Stimulated activated naive CD8-positive, alpha-beta T cell treated with anti-CD3 and anti-CD28 coated beads, Interleukin-15, Interleukin-2, amounts not matched to agents 100 ng/mL and 50 ng/mL, for 24 hours (primary cell): ENCODE measurements at regions not wholly inside any gene's neighbourhood (a gene's known extent, or its start where the extent isn't known, plus 50 kb on each side); places are given as distances from the start of the nearest gene placed in this dataset.

Experiments used
- H3K27ac Mint-ChIP-seq: one replicate; pipeline ENCODE4 v1.8.0; 2021; ENCODE audit warnings: mild to moderate bottlenecking, mixed read lengths
- H3K27me3 Mint-ChIP-seq: one replicate; pipeline ENCODE4 v1.8.0; 2021; ENCODE audit warnings: mixed read lengths
- H3K36me3 Mint-ChIP-seq: one replicate; pipeline ENCODE4 v1.8.0; 2021; ENCODE audit warnings: low read depth, mixed read lengths
- H3K4me1 Mint-ChIP-seq: one replicate; pipeline ENCODE4 v1.8.0; 2021; ENCODE audit warnings: low read depth, mixed read lengths
- H3K4me3 Mint-ChIP-seq: one replicate; pipeline ENCODE4 v1.8.0; 2021; ENCODE audit warnings: mild to moderate bottlenecking, mixed read lengths
- H3K9me3 Mint-ChIP-seq: one replicate; pipeline ENCODE4 v1.8.0; 2021; ENCODE audit warnings: mixed read lengths

DNA sequence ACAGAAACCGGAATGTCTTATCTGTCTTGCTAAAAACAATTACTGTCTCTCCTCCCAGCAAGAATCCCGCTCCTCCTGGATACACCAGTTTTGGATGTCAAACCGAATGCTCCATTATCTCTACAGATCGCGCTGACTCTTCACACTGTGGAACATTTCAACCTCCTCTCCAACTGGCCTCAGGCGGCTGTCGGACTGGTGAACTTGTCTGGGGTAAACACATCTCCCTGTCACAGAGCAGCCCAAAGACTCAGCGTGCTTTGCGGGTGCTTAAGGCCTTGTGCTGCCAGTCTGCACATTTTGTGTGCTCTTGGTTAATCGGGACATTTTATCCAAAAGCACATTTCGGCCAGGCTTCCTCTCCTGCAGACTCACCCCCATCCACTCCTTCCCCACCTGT lies 173.1 kb downstream of the ICOS start:
- H3K4me3 Mint-ChIP-seq, result peak overlapping the region; percentile 81
- peaks cover 8% of the 10 kb centered on the region for H3K27me3 Mint-ChIP-seq
- H3K36me3 Mint-ChIP-seq, result no peaks in the 10 kb centered on the region
- H3K9me3 Mint-ChIP-seq, result no peaks in the 10 kb centered on the region
- peaks cover 89% of the 10 kb centered on the region for H3K4me1 Mint-ChIP-seq
- peak overlapping the region; percentile 99 for H3K27ac Mint-ChIP-seq

DNA sequence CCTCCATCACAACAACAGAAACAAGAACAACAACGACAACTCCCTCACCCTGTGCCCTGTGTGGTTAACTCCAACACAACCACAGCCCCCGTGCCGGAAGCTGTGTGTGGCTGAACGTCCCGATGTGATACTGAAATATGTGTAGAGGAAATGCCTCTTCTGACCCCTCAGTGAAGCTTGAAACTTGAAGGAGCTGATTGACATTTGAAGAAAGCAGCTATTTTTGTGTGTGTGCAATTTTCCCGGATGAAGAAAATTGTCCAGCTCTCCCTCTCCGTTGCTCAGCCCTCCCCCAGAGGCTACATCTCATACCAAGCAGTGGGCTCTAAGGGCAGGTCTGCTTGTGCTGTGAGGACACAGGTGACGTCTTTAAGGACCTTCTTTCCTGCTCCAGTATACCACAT lies 173.8 kb downstream of the ICOS start:
- H3K27ac Mint-ChIP-seq, result peak overlapping the region; percentile 99
- peaks cover 86% of the 10 kb centered on the region for H3K4me1 Mint-ChIP-seq
- H3K36me3 Mint-ChIP-seq, result no peaks in the 10 kb centered on the region
- peaks cover 8% of the 10 kb centered on the region for H3K27me3 Mint-ChIP-seq
- H3K4me3 Mint-ChIP-seq, result peak overlapping the region; percentile 81
- no peaks in the 10 kb centered on the region for H3K9me3 Mint-ChIP-seq

DNA sequence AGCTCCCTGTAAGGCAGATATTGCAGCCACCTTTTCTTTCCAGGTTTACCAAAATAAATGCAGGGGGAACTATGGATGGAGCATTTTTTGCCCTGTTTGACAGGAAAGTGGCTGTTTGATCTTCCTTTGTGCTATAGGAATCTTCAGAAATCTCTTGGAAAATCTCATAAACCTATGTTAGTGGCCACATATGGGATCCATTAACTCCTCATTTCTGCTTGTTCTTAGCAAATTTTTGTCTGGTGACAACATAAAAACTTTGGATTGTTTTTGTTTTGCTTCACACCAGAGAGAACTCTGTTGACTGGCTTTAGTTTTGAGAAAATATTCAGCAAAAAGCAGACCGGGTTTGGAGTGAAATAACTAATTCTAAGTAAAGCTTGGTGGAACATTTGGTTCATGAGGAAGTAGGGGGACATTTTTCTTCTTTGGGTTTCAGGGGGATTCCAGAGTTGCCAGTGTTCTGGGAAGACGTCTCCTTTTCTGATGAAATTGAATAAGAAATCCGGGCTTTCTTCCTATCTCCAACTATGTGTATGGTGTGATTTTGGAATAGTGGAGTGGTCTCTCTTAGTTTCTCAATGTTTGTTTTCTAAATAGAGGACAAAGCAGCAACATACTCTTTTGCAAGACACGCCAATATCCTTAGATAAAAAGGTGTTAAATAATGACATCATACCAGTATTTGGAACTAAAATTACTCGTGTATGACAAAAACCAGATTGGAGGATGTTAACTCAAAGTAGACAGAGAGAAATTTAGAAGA lies 174.4 kb downstream of the ICOS start:
- Mint-ChIP-seq H3K27ac (peak overlapping the region; percentile 99), H3K4me3 (peak overlapping the region; percentile 81), H3K27me3 (peaks cover 8% of the 10 kb centered on the region), H3K4me1 (peaks cover 80% of the 10 kb centered on the region), H3K9me3 (no peaks in the 10 kb centered on the region), H3K36me3 (no peaks in the 10 kb centered on the region)

DNA sequence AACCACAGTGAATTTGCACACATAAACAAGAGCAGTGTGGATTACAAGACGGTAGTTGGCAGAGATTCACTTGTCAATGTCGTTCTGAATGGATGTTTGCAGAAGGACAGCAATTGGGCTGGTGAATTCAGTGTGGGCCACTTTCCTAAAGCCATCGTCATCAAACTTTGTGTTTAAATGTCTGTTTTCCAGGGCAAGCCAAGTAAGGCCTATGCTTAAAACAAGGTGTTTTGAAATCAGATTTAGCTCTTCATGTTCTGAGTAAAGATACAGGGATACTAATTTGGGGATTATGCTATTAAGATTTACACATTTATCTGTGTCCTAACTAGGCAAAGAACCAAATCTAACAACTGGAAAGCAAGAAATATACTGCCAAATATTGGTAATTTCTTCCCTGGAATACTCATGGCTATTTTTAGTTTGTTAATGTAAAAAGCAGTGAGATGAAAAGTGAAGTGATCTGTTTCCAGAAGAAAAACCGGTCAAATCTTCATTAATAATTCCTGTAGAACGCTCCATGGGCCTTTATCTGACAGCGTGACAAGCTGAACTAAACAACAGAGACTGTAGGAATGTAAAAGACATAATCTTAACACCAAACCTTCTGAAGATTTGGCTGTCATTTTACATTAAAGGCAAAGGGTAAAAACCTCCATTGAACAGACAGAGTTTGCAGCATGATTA lies 175.7 kb downstream of the ICOS start:
- H3K9me3 Mint-ChIP-seq, result no peaks in the 10 kb centered on the region
- H3K4me3 Mint-ChIP-seq, result no peak overlapping the region
- peaks cover 8% of the 10 kb centered on the region for H3K27me3 Mint-ChIP-seq
- peaks cover 70% of the 10 kb centered on the region for H3K4me1 Mint-ChIP-seq
- no peak overlapping the region for H3K27ac Mint-ChIP-seq
- H3K36me3 Mint-ChIP-seq, result no peaks in the 10 kb centered on the region

DNA sequence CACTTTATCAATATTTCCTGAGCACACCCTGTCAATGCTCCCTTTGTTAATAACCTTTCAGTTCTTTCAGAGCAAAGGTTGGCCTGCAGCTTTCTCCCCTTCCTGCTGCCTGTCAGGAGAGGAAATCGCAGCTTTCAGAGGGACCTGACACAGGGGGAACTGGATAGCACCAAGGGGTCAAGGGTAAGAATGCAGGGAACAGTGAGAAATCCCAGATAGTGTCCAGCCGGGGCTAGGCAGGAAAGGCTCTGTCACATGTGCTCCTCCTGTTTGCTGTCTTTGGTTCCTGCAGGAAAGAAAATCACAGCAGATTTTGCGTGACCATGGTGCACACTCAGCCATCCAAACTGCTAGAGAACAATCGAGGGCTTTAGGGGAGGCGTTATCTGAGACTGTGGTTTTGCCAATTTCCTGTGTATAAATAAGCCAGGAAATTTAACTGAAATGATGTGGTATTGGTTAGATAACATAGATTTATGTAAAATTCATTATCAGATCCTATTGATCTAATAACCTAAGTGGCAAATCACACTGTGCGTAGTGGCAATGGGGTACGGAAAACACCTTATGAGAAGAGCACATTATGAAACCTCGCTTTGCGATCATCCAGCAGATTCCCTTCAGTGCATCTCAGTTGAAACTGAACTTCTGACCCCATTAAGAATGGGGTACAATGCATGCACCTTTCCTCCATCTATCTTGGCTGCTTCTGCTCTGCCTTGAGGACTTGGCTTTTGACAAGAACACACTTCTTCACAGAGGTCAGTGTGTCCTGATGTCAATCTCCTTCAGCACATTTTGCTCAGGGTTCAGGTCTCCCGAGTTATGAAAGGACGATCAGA lies 178.0 kb downstream of the ICOS start:
- Mint-ChIP-seq H3K36me3 (no peaks in the 10 kb centered on the region), H3K9me3 (no peaks in the 10 kb centered on the region), H3K27me3 (peaks cover 8% of the 10 kb centered on the region), H3K4me3 (no peak overlapping the region), H3K4me1 (peaks cover 48% of the 10 kb centered on the region), H3K27ac (no peak overlapping the region)

DNA sequence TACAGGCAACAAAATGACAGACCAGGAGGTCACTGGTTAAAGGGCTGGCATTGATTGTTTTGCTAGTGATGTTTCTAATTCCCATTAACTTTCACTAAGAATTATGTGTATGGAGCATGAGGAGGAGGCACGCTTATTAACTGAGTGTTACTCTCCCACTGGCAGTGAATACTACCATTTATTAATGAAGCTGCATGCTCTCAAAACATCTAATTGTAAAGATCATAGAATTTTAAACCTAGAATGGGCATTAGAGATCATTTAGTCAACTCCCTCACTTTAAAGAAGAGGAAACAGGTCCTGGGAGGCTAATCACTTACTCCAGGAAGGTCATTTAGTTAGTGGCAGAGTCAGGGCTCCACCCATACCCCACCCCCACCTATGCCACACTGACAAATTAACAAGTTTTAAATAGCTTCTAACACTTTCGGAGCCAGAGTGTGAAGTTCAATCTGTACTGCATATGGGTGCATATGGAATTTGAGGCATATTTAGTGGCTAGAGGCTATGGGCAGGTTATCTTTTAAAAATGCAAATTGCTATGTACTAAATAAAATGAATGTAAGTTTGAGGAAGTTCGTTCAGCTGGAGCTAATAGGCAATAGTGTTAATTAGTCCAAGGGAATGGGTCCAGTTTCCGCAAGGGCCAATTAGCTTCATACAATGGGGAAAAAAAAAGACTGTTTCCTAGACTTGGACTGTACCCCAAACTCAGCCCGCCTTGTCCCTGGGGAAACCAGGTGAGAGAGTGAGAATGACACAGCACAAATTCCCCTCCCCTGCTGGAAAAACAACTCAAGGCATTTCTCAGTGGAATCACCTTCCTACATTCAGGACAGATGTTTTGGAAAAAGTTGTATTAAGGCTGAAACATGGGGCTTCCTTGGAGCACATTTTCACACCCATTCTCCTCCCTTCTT lies 178.8 kb downstream of the ICOS start:
- H3K4me3 Mint-ChIP-seq, result no peak overlapping the region
- H3K9me3 Mint-ChIP-seq, result no peaks in the 10 kb centered on the region
- H3K4me1 Mint-ChIP-seq, result peaks cover 43% of the 10 kb centered on the region
- H3K27ac Mint-ChIP-seq, result no peak overlapping the region
- H3K36me3 Mint-ChIP-seq, result no peaks in the 10 kb centered on the region
- H3K27me3 Mint-ChIP-seq, result peaks cover 8% of the 10 kb centered on the region

DNA sequence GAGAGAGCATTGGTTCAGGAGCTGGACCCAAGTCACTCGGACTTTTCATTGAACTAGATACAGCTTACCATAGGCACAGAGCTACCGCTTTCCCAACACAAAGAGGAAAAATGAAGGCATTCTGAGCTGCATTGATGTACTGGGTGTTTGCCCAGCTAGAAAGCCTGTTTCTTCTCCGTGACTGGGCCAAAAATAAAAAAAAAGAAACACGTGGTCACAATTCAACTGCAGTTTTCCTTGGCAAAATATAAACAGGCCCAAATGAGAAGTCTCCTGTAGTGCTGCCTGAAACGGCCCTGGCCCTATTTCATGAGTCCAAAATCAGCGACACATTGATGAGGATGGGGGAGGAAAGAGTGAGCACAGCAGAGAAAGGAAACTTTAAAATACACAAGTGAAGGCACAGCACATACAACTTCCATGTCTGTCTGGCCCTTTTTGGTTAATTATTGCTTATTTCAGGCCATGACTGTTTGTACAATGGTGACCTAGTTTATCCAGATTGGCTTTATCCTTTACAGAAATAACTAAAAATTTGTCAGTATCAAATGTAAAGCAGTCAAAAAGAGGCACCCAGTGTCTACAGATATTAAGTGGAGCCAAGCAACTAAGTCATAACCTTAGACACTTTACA lies 179.7 kb downstream of the ICOS start:
- Mint-ChIP-seq H3K36me3 (no peaks in the 10 kb centered on the region), H3K4me3 (no peak overlapping the region), H3K27me3 (peaks cover 8% of the 10 kb centered on the region), H3K9me3 (no peaks in the 10 kb centered on the region), H3K4me1 (peaks cover 40% of the 10 kb centered on the region), H3K27ac (no peak overlapping the region)

DNA sequence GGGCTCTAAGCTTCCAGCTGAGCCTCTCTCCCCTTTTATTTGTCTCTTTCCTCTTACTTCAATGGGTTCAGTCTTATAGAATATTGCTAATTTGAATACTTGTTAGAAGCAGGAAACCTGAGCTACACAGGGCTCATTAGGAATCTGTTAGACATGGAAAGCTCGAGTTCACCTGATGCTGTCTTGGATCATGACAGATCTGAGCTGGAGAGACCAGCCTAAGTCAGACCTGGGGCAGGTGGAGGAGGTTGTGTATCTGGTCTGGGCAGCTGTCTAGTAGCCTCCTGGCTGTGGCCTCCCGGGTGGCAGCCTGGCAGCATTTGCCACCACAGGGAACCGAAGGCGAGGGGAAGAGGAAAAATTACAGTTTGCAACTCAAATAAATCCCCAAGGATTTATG lies 185.9 kb downstream of the ICOS start:
- Mint-ChIP-seq H3K4me1 (peaks cover 12% of the 10 kb centered on the region), H3K27ac (no peak overlapping the region), H3K36me3 (no peaks in the 10 kb centered on the region), H3K9me3 (no peaks in the 10 kb centered on the region), H3K27me3 (peaks cover 4% of the 10 kb centered on the region), H3K4me3 (no peak overlapping the region)

DNA sequence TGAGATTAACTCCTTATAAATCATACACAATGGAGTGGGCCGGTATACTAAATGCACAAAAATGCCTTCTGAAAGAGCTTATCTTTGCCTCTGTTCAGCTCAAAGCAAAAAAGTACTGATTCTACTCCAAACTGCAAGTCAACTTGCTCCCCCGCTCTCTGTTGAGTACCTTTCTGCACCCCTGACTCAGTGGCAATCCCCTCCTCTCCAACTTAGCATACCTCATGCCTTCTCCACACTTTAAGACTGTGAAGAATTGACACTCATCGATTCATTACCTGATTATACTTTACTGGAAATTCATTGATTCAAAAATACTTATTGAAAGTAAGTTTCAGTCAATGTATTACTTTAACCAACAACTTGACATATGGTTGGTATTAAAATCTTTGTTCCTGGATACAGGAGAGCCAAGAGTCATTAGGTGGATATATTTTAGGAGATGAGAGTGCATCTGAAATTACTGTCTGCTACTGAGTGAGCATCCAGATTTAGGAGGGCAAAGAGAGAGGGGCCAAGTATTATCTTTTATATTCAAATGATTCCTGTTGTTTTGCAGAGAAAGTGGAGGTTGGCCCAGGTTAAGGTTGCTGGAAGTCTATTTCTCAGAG lies 187.7 kb downstream of the ICOS start:
- Mint-ChIP-seq H3K4me1 (peaks cover 12% of the 10 kb centered on the region), H3K4me3 (no peak overlapping the region), H3K27ac (no peak overlapping the region), H3K36me3 (no peaks in the 10 kb centered on the region), H3K9me3 (no peaks in the 10 kb centered on the region), H3K27me3 (peaks cover 8% of the 10 kb centered on the region)

DNA sequence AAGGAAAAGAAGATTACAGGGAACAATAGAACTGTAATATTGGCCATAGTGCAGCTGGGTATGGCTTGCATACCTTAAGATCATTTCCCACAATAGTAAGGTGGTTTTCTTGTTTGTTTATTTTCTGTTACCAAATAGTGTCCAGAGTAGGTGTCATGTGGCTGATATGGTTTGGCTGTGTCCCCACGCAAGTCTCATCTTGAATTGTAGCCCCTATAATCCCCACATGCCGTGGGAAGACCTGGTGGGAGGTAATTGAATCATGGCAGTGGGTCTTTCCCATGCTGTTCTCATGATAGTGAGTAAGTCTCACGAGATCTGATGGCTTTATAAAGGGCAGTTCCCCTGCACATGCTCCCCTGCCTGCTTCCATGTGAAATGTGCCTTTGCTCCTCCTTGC lies 190.1 kb downstream of the ICOS start:
- Mint-ChIP-seq H3K4me3 (no peak overlapping the region), H3K4me1 (peaks cover 3% of the 10 kb centered on the region), H3K9me3 (no peaks in the 10 kb centered on the region), H3K27me3 (peaks cover 21% of the 10 kb centered on the region), H3K36me3 (no peaks in the 10 kb centered on the region), H3K27ac (no peak overlapping the region)

DNA sequence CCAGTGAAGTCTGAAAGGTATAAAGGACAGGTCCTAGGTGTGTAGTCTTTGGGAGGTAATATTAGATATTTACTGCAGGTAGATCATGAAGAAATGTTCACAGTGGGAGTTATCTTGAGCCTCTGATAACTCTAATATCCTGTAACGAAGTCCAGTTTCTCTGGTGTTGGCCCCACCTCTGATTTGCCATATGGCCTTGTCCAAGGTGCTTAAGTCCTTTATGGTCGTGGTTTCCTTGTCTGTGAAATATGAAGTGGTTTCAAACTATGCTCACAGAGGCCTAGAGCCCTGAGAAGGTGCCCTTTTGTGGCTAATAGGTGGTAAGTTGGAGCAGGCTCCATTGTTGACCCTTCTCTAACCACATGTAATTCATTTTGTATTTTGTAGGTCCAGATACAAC lies 190.7 kb downstream of the ICOS start:
- Mint-ChIP-seq H3K36me3 (no peaks in the 10 kb centered on the region), H3K4me3 (no peak overlapping the region), H3K4me1 (peaks cover 3% of the 10 kb centered on the region), H3K9me3 (no peaks in the 10 kb centered on the region), H3K27ac (no peak overlapping the region), H3K27me3 (peaks cover 21% of the 10 kb centered on the region)

DNA sequence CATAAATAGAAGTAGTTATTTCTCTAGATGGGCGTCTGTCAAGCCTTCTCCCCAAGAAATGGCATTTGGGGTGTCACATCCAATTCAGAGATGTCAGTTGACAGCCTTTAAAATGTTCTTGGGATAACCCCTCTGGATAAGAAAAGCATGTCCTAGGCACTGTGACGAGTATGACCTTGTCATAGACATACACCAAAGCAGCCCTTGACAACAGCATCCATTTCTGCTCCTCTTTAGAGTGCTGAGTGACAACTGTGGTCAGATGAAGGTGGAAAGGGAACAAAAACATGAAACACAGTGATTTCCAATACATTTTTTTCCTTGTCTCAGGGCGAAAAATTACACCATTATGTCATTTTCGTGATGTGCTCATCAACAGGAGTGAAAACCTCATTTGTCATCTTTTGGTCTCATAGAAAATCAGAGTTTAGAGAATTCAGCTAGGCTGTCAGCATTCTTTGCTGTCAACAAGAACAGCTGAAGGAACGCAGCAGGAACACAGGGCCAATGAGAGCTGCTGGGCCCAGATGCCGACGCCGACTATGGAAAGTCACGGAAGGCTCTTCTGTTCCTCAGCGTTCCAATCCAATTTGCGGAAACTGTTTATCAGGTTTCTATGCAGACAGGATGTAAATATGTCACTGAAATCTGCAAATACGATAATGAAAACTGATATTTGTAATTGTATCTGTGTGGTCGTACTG lies 193.2 kb downstream of the ICOS start:
- H3K27me3 Mint-ChIP-seq, result peaks cover 17% of the 10 kb centered on the region
- H3K36me3 Mint-ChIP-seq, result no peaks in the 10 kb centered on the region
- H3K4me1 Mint-ChIP-seq, result no peaks in the 10 kb centered on the region
- H3K27ac Mint-ChIP-seq, result no peak overlapping the region
- no peak overlapping the region for H3K4me3 Mint-ChIP-seq
- no peaks in the 10 kb centered on the region for H3K9me3 Mint-ChIP-seq

DNA sequence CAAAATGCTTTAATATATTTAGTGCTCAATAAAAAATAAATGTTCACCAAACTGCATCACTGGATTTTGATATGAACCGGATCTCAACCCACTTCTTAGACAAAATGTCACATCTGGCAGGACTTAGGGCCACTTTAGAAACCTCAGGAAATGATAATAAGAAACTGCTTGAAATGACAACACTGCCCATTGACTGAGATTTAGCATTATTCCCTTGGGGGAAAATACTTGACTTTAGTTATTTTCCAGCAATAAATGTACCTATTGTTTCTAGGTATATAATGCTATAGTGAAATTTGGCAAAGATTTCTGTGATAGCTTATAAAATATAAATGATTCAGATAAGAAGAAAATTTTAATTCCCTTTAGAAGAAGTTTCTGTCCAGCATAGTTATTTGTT lies 195.1 kb downstream of the ICOS start:
- no peaks in the 10 kb centered on the region for H3K36me3 Mint-ChIP-seq
- H3K27ac Mint-ChIP-seq, result no peak overlapping the region
- no peak overlapping the region for H3K4me3 Mint-ChIP-seq
- no peaks in the 10 kb centered on the region for H3K9me3 Mint-ChIP-seq
- H3K27me3 Mint-ChIP-seq, result peaks cover 17% of the 10 kb centered on the region
- no peaks in the 10 kb centered on the region for H3K4me1 Mint-ChIP-seq
